ENCODE measurements at regions not wholly inside any gene's neighbourhood (a gene's known extent, or its start where the extent isn't known, plus 50 kb on each side); places are given as distances from the start of the nearest gene placed in this dataset.

DNA sequence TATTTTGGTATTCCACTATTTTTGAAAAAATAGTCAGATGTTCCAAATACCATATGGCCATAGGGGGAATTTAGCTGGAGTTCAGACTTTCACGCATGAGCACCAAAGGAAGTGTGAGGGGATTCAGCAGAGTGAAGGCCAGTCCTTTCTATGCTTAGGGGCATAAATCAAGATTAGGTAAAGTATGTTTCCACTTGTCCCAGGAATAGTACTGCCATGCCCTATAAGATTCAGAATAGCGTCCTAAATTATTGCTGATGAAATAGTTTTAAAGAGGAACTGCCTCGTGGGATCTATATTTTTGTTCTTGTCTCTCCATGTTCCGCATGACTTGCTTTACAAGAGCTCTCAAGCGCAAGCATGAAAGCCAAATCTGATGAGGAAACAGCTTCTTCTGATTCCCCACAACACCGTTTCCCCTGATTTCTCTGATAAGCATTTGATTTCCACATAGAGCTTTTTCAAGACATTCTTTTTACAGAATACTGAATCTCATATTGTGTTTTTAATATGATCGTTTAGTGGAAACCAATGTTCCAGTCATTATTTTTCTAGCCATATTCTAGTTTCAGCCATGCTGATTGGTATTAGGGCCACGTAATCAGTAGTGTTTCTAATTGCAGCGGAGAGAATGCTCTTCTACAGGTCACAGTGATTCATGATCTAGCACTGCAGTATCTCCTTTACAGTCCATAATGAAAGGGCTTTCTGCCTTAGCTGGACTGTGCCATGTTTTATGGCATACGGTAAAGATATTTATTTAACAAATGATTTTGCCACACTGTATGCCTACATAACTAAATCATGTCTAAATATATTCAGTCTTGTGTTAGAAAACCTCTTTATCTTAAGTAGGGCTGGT is 492.3 kb downstream of the CENPC start:
- TF ChIP-seq ZNF384 (IDR thresholded peaks at IDR 0.05) (no peak), SP1 (IDR thresholded peaks at IDR 0.05) (no peak), SUZ12 (IDR thresholded peaks at IDR 0.05) (no peak), NFRKB (IDR thresholded peaks at IDR 0.05) (no peak), FOXK2 (IDR thresholded peaks at IDR 0.05) (no peak), HDGF (IDR thresholded peaks at IDR 0.05; ENCODE audit: borderline replicate concordance) (no peak), FOXA1 (IDR thresholded peaks at IDR 0.05) (no peak), ARNT (IDR thresholded peaks at IDR 0.05) (no peak), FOXM1 (IDR thresholded peaks at IDR 0.05; ENCODE audit: borderline replicate concordance) (no peak)
